HG03139 (cell line): ENCODE measurements at regions not wholly inside any gene's neighbourhood (a gene's known extent, or its start where the extent isn't known, plus 50 kb on each side); places are given as distances from the start of the nearest gene placed in this dataset.

Source experiments
- ATAC-seq: cut with Tn5 transposase; IDR thresholded peaks from one replicate; pipeline ENCODE4 v1.9.1; 2021; ENCODE audit not compliant: unreplicated experiment

GRCh38 chr1:229027622-229028182, 243.2 kb upstream of the RAB4A start:
- ATAC-seq: no peak

- ATAC-seq: no peak
Measured at GRCh38 chr1:229028544-229028943, 242.4 kb upstream of the RAB4A start.

GRCh38 chr1:229028987-229029878, 241.7 kb upstream of the RAB4A start:
- ATAC-seq: no peak

GRCh38 chr1:229029879-229030235, 241.1 kb upstream of the RAB4A start:
- ATAC-seq: no peak

GRCh38 chr1:229030630-229031029, 240.3 kb upstream of the RAB4A start:
- no peak for ATAC-seq

- no peak for ATAC-seq
Measured at GRCh38 chr1:229031061-229031460, 239.8 kb upstream of the RAB4A start.

- no peak for ATAC-seq
Measured at GRCh38 chr1:229031481-229032341, 239.2 kb upstream of the RAB4A start.

- no peak for ATAC-seq
Measured at GRCh38 chr1:229032375-229032774, 238.5 kb upstream of the RAB4A start.

GRCh38 chr1:229033480-229033879, 237.4 kb upstream of the RAB4A start:
- ATAC-seq: no peak

- ATAC-seq: no peak
Measured at GRCh38 chr1:229034342-229034741, 236.6 kb upstream of the RAB4A start.

GRCh38 chr1:229035054-229035747, 235.7 kb upstream of the RAB4A start:
- ATAC-seq: peak; percentile 87

GRCh38 chr1:229035748-229036082, 235.2 kb upstream of the RAB4A start:
- peak; percentile 24 for ATAC-seq

GRCh38 chr1:229037806-229038405, 233.0 kb upstream of the RAB4A start:
- ATAC-seq: no peak

- ATAC-seq: no peak
Measured at GRCh38 chr1:229040630-229041358, 230.1 kb upstream of the RAB4A start.

GRCh38 chr1:229041946-229042345, 229.0 kb upstream of the RAB4A start:
- ATAC-seq: no peak

GRCh38 chr1:229042482-229042881, 228.4 kb upstream of the RAB4A start:
- no peak for ATAC-seq

- ATAC-seq: no peak
Measured at GRCh38 chr1:229043115-229043514, 227.8 kb upstream of the RAB4A start.

- ATAC-seq: no peak
Measured at GRCh38 chr1:229046251-229046853, 224.6 kb upstream of the RAB4A start.

GRCh38 chr1:229047161-229047839, 223.6 kb upstream of the RAB4A start:
- no peak for ATAC-seq
